Liver (tissue), 8 donors: ENCODE measurements at regions not wholly inside any gene's neighbourhood (a gene's known extent, or its start where the extent isn't known, plus 50 kb on each side); places are given as distances from the start of the nearest gene placed in this dataset.

Experiments
- DNase-seq: peaks from one replicate; pipeline ENCODE4 v3.0.0-alpha.2; 2017; ENCODE audit warnings: low spot score
- H3K27ac ChIP-seq, 2 donors: one replicate each; pipeline ENCODE4 v1.7.0; 2013; ENCODE audit warnings: inconsistent platforms in 2 of 2, low read length in 2 of 2, control low read depth in 1 of 2, low read depth in 1 of 2, mild to moderate bottlenecking in 1 of 2
- H3K27me3 ChIP-seq, 4 donors: one replicate each; pipeline versions ENCODE4 v1.6.1 to v1.7.0; 2013; ENCODE audit warnings: low read length in 3 of 4, inconsistent platforms in 1 of 4, mild to moderate bottlenecking in 1 of 4, moderate library complexity in 1 of 4; ENCODE audit not compliant: control insufficient read depth in 4 of 4, insufficient read depth in 4 of 4
- H3K36me3 ChIP-seq, 4 donors: one replicate each; pipeline versions ENCODE4 v1.6.1 to v1.7.0; 2013; ENCODE audit warnings: low read length in 3 of 4, mild to moderate bottlenecking in 3 of 4, low read depth in 1 of 4, moderate library complexity in 1 of 4; ENCODE audit not compliant: control insufficient read depth in 4 of 4, insufficient read depth in 3 of 4
- H3K4me1 ChIP-seq, 4 donors: one replicate each; pipeline versions ENCODE4 v1.6.1 to v1.7.0; 2013; ENCODE audit warnings: low read length in 3 of 4, mild to moderate bottlenecking in 3 of 4, moderate library complexity in 1 of 4; ENCODE audit not compliant: control insufficient read depth in 4 of 4, insufficient read depth in 4 of 4
- H3K4me3 ChIP-seq, 3 donors: one replicate each; pipeline versions ENCODE4 v1.6.1 to v1.7.0; 2013; ENCODE audit warnings: low read length in 3 of 3, control low read depth in 1 of 3, low read depth in 1 of 3, mild to moderate bottlenecking in 1 of 3
- H3K9ac ChIP-seq, 2 donors: one replicate each; pipeline ENCODE4 v1.7.0; 2013; ENCODE audit warnings: low read length in 2 of 2, mild to moderate bottlenecking in 2 of 2, moderate library complexity in 2 of 2, control low read depth in 1 of 2, low read depth in 1 of 2
- H3K9me3 ChIP-seq, 4 donors: one replicate each; pipeline versions ENCODE4 v1.6.1 to v1.7.0; 2013; ENCODE audit warnings: low read length in 3 of 4; ENCODE audit not compliant: control insufficient read depth in 4 of 4
- ATF3 ChIP-seq: IDR thresholded peaks from 2 replicates; pipeline ENCODE4 v1.6.1; 2016; ENCODE audit warnings: antibody characterized with exemption
- CTCF ChIP-seq: fragments of 150-350 bp; IDR thresholded peaks from 2 replicates; pipeline ENCODE4 v1.5.1; 2017; ENCODE audit warnings: improper control_type of control experiment, low read depth, low read length; ENCODE audit not compliant: missing input control
- EGR1 ChIP-seq, 2 donors: IDR thresholded peaks; 2 replicates each; pipeline ENCODE4 v1.6.1; 2016 to 2018; ENCODE audit warnings: antibody characterized with exemption in 2 of 2, low read depth in 2 of 2
- FOXA1 ChIP-seq: IDR thresholded peaks from 2 replicates; pipeline ENCODE4 v1.6.1; 2016; ENCODE audit warnings: antibody characterized with exemption
- FOXA2 ChIP-seq: IDR thresholded peaks from 2 replicates; pipeline ENCODE4 v1.6.1; 2016; ENCODE audit warnings: antibody characterized with exemption
- GABPA ChIP-seq, 2 donors: IDR thresholded peaks in 1 of 2; conservative IDR thresholded peaks in 1 of 2; 2 replicates each; pipeline ENCODE4 v1.6.1; 2016; ENCODE audit warnings: antibody characterized with exemption in 2 of 2, mild to moderate bottlenecking in 1 of 2, moderate library complexity in 1 of 2
- HNF4A ChIP-seq, 2 donors: conservative IDR thresholded peaks; 2 replicates each; pipeline ENCODE4 v1.6.1; 2016; ENCODE audit warnings: antibody characterized with exemption in 2 of 2, mild to moderate bottlenecking in 2 of 2
- JUND ChIP-seq, 2 donors: IDR thresholded peaks; 2 replicates each; pipeline ENCODE4 v1.6.1; 2016; ENCODE audit warnings: antibody characterized with exemption in 2 of 2
- NR2F2 ChIP-seq: IDR thresholded peaks from 2 replicates; pipeline ENCODE4 v1.6.1; 2016; ENCODE audit warnings: antibody characterized with exemption
- RAD21 ChIP-seq, 2 donors: IDR thresholded peaks; 2 replicates each; pipeline ENCODE4 v1.6.1; 2016; ENCODE audit warnings: antibody characterized with exemption in 2 of 2, mild to moderate bottlenecking in 2 of 2
- TAF1 ChIP-seq: conservative IDR thresholded peaks from 2 replicates; pipeline ENCODE4 v1.6.1; 2016; ENCODE audit warnings: antibody characterized with exemption, mild to moderate bottlenecking
- WGBS: extraction: QIAGEN DNeasy Blood & Tissue Kit; methylation state at CpG from one replicate; pipeline ENCODE4 v1.1.7; 2013; 5-methylcytosine and 5-hydroxymethylcytosine counted together
- TF ChIP-seq, protein P1 (sequence below): IDR thresholded peaks from 2 replicates; pipeline ENCODE4 v1.6.1; 2016; ENCODE audit warnings: antibody characterized with exemption
- TF ChIP-seq, protein P2 (sequence below): IDR thresholded peaks from 2 replicates; pipeline ENCODE4 v1.6.1; 2016; ENCODE audit warnings: antibody characterized with exemption, mild to moderate bottlenecking
- TF ChIP-seq, protein P3 (sequence below): IDR thresholded peaks from 2 replicates; pipeline ENCODE4 v1.6.1; 2016; ENCODE audit warnings: antibody characterized with exemption
- donor health status: healthy.
- donor health status: healthy.
- donor health status: healthy.
- donor health status: healthy.
- donor health status: healthy.

DNA sequence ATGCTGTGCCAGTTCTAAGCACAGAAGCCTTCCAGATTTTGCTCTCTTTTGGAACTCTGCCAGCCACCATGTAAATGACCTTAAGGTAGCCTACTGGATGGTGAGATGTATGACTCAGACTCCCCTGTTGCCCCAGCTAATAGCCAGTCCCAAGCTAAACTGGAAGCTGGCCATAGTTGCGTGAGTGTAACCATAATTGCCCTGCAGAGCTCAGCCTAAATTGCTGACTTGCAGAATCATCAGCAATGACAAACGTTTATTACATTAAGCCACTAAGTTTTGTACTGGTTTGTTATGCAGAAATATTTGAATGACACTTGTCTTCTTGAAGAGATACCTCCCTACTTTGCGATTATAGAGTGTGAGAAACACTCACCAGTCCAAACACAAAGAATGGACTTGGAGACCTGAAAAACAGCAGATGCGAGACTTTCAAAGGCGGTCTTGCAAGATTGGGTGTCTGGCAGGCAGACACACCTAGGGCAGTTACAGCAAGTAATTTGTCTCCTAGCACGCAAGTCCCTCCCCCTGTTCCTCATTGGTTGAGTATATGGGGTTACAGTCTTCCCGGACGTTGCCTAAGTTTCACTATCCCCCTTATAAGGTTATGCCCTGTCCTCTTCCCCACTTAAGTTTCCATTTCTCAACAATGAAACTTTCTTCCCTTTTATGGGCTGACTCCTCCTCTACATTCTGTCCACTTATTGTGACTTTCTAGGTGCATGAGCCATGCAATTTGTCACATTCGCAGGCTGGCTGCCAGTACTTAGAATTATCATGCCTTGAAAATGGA is 83.6 kb upstream of the XCR1 start:
- Histone ChIP-seq H3K4me1 (peaks cover 0 to 4% (median 0%) of the 10 kb centered on the region in 4 donors), H3K9me3 (no peaks in the 10 kb centered on the region), H3K9ac (no peak overlapping the region), H3K36me3 (no peaks in the 10 kb centered on the region), H3K27me3 (no peaks in the 10 kb centered on the region), H3K4me3 (no peak overlapping the region), H3K27ac (peak overlapping the region in 1 of 2 donors; percentile 45)
- WGBS: 64% methylated on average over 9 of the region's 9 CpGs
- TF ChIP-seq, protein P1, sequence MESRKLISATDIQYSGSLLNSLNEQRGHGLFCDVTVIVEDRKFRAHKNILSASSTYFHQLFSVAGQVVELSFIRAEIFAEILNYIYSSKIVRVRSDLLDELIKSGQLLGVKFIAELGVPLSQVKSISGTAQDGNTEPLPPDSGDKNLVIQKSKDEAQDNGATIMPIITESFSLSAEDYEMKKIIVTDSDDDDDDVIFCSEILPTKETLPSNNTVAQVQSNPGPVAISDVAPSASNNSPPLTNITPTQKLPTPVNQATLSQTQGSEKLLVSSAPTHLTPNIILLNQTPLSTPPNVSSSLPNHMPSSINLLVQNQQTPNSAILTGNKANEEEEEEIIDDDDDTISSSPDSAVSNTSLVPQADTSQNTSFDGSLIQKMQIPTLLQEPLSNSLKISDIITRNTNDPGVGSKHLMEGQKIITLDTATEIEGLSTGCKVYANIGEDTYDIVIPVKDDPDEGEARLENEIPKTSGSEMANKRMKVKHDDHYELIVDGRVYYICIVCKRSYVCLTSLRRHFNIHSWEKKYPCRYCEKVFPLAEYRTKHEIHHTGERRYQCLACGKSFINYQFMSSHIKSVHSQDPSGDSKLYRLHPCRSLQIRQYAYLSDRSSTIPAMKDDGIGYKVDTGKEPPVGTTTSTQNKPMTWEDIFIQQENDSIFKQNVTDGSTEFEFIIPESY: no peak
- TF ChIP-seq FOXA1 (no peak), EGR1 (IDR thresholded peaks at IDR 0.05; ENCODE audit: low read depth in 2 of 2) (no peak), JUND (IDR thresholded peaks at IDR 0.05) (no peak), GABPA (IDR thresholded peaks at IDR 0.05 in 1 of 2, conservative IDR thresholded peaks at IDR 0.05 in 1 of 2) (peak in 1 of 2 donors; percentile 31), HNF4A (conservative IDR thresholded peaks at IDR 0.05) (no peak), RAD21 (IDR thresholded peaks at IDR 0.05) (no peak), ATF3 (no peak), FOXA2 (no peak), TAF1 (no peak)
- TF ChIP-seq, protein P2, sequence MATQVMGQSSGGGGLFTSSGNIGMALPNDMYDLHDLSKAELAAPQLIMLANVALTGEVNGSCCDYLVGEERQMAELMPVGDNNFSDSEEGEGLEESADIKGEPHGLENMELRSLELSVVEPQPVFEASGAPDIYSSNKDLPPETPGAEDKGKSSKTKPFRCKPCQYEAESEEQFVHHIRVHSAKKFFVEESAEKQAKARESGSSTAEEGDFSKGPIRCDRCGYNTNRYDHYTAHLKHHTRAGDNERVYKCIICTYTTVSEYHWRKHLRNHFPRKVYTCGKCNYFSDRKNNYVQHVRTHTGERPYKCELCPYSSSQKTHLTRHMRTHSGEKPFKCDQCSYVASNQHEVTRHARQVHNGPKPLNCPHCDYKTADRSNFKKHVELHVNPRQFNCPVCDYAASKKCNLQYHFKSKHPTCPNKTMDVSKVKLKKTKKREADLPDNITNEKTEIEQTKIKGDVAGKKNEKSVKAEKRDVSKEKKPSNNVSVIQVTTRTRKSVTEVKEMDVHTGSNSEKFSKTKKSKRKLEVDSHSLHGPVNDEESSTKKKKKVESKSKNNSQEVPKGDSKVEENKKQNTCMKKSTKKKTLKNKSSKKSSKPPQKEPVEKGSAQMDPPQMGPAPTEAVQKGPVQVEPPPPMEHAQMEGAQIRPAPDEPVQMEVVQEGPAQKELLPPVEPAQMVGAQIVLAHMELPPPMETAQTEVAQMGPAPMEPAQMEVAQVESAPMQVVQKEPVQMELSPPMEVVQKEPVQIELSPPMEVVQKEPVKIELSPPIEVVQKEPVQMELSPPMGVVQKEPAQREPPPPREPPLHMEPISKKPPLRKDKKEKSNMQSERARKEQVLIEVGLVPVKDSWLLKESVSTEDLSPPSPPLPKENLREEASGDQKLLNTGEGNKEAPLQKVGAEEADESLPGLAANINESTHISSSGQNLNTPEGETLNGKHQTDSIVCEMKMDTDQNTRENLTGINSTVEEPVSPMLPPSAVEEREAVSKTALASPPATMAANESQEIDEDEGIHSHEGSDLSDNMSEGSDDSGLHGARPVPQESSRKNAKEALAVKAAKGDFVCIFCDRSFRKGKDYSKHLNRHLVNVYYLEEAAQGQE: no peak
- TF ChIP-seq, protein P3, sequence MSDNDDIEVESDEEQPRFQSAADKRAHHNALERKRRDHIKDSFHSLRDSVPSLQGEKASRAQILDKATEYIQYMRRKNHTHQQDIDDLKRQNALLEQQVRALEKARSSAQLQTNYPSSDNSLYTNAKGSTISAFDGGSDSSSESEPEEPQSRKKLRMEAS: peak; percentile 31
- no peak for DNase-seq

DNA sequence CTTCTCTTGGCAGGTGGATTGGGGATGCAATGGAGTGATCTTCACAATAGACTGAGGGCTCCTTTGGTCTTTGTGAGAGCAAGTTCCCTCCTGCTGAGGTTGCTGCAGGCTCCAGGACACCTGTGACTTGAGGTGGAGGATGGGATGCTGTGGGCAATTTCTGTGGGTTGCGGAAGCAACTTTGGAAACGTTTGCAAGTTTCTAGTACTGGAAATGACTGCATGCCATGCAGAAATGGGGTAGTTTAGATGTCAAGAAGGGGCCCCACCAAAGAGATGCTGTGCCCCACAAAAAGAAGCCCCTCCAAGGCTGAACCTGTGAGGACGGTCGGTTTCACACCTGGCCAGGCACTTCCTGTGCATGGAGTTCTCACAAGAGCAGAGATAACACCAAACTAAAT is 80.4 kb upstream of the XCR1 start:
- TF ChIP-seq JUND (IDR thresholded peaks at IDR 0.05): no peak
- TF ChIP-seq CTCF: no peak
- TF ChIP-seq, protein P1: no peak
- TF ChIP-seq TAF1: no peak
- no peak for TF ChIP-seq HNF4A (conservative IDR thresholded peaks at IDR 0.05)
- TF ChIP-seq NR2F2: no peak
- H3K27ac ChIP-seq: no peak overlapping the region
- DNase-seq: no peak

More for the DNA sequence above, 80.4 kb upstream of the XCR1 start:
- Histone ChIP-seq H3K4me1 (no peaks in the 10 kb centered on the region), H3K4me3 (no peak overlapping the region), H3K9ac (no peak overlapping the region), H3K27me3 (no peaks in the 10 kb centered on the region), H3K36me3 (no peaks in the 10 kb centered on the region), H3K9me3 (no peaks in the 10 kb centered on the region)
- WGBS: 70% methylated on average over 4 of the region's 4 CpGs
